SK-N-MC (cell line): ENCODE measurements at regions not wholly inside any gene's neighbourhood (a gene's known extent, or its start where the extent isn't known, plus 50 kb on each side); places are given as distances from the start of the nearest gene placed in this dataset.

ENCODE experiments used
- EZH2 ChIP-seq: fragments of 200-600 bp; sonication (generic); IDR thresholded peaks from one replicate; pipeline ENCODE4 v1.6.1; 2017; ENCODE audit warnings: antibody characterized with exemption
- FOXP2 ChIP-seq: optimal IDR thresholded peaks from 2 replicates; pipeline ENCODE3; 2011; ENCODE audit warnings: mild to moderate bottlenecking, moderate library complexity; ENCODE audit not compliant: insufficient read depth; ENCODE audit errors: extremely low read length, control extremely low read depth
- POLR2AphosphoS5 ChIP-seq: IDR thresholded peaks from 2 replicates; pipeline ENCODE4 v1.6.1; 2012; ENCODE audit warnings: mild to moderate bottlenecking, low read depth, low read length, borderline replicate concordance

DNA sequence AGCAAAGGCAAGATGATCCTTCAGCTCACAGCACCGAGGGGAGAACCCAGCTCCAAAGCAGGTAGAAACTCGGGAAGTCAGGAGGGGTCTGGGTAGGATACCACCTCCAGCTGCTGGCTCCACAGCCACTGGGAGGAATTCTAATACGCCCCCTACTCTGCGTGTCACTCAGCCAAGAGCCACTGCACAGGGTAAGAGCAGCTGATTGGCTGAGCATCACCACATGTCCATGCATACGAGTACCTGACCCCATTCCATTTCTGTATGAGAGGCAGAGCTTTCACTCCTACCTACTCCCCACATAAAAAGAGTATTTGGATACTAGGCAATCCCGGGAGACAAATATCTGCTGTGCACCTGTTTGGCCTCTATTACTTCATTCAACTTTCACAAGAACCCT, 121.4 kb downstream of the RRAGC start:
- TF ChIP-seq EZH2 = no peak
- no peak for TF ChIP-seq POLR2AphosphoS5
- no peak for TF ChIP-seq FOXP2
